ENCODE measurements at regions not wholly inside any gene's neighbourhood (a gene's known extent, or its start where the extent isn't known, plus 50 kb on each side); places are given as distances from the start of the nearest gene placed in this dataset.

- TF ChIP-seq ARNT (IDR thresholded peaks at IDR 0.05) (no peak), SUZ12 (IDR thresholded peaks at IDR 0.05) (no peak), BHLHE40 (IDR thresholded peaks at IDR 0.05; ENCODE audit: borderline replicate concordance) (no peak), L3MBTL2 (conservative IDR thresholded peaks at IDR 0.05) (no peak), CTBP1 (IDR thresholded peaks at IDR 0.05; ENCODE audit: borderline replicate concordance) (no peak), NFRKB (IDR thresholded peaks at IDR 0.05) (no peak), FOXM1 (IDR thresholded peaks at IDR 0.05; ENCODE audit: borderline replicate concordance) (no peak), FOXK2 (IDR thresholded peaks at IDR 0.05) (no peak), TARDBP (IDR thresholded peaks at IDR 0.05) (no peak), FOXA1 (IDR thresholded peaks at IDR 0.05) (no peak), LEF1 (IDR thresholded peaks at IDR 0.05; ENCODE audit: borderline replicate concordance) (no peak)
- TF ChIP-seq, protein P1, sequence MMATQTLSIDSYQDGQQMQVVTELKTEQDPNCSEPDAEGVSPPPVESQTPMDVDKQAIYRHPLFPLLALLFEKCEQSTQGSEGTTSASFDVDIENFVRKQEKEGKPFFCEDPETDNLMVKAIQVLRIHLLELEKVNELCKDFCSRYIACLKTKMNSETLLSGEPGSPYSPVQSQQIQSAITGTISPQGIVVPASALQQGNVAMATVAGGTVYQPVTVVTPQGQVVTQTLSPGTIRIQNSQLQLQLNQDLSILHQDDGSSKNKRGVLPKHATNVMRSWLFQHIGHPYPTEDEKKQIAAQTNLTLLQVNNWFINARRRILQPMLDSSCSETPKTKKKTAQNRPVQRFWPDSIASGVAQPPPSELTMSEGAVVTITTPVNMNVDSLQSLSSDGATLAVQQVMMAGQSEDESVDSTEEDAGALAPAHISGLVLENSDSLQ (IDR thresholded peaks at IDR 0.05) = no peak
Measured at GRCh38 chr21:38173276-38174035, 83.3 kb upstream of the KCNJ15 start.
